Kasumi-1 (cell line): ENCODE measurements at regions not wholly inside any gene's neighbourhood (a gene's known extent, or its start where the extent isn't known, plus 50 kb on each side); places are given as distances from the start of the nearest gene placed in this dataset.
A peak's percentile ranks its signal among the peaks of the same experiment; 100 is the strongest.
"Not testable (repeated sequence)": the region's sequence is repeated elsewhere in the genome, so short reads cannot be mapped to it uniquely, and the experiment has no call there.

Experiments used
- DNase-seq, 2 experiments: peaks; one replicate each; lab custom pipeline; 2025; lab: John Stamatoyannopoulos, UW

- no peak for DNase-seq
Measured at GRCh38 chr17:68097161-68097805, 61.7 kb downstream of the KPNA2 start.

GRCh38 chr17:68099341-68099753 lies 63.8 kb downstream of the KPNA2 start:
- not testable (repeated sequence) for DNase-seq

DNA sequence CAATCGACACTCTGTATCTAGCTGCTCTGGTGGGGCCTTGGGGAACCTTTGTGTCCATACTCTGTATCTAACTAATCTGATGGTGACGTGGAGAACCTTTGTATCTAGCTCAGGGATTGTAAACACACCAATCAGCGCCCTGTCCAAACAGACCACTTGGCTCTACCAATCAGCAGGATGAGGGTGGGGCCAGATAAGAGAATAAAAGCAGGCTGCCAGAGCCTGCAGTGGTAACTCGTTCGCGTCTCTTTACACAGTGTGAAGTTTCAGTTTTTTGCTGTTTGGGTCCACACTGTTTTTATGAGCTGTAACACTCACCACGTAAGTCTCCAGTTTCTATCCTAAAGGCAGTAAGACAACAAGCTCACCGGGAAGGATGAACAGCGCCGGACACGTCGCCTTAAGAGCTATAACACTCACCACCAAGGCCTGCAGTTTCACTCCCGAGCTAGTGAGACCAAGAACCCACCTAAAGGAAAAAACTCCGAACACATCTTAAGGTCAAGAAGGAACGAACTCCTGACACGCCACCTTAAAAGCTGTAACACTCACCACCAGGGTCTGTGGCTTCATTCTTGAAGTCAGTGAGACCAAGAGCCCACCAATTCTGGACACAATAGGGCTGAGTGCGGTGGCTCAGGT lies 64.6 kb downstream of the KPNA2 start:
- no peak for DNase-seq

- DNase-seq = peak in 1 of 2 experiments; percentile 25
Measured at GRCh38 chr17:68101075-68101986, 65.8 kb downstream of the KPNA2 start.

DNA sequence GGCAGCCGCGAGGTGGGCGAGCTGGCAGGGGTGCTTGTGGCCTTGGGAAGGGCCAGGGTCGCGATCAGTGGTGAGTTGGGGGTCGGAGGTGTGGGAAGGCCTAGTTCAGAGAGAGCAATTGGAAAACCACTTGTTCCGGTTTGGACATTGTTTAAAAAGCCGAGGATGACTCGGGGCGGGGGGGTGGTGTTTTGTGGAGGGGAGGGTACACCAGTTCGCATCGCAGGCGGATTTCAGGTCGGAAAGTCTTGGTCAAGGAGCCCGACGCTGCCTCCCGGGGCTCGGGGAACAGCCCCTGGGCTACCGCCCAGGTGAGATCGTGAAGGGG lies 66.4 kb downstream of the KPNA2 start:
- no peak for DNase-seq

- no peak for DNase-seq
Measured at GRCh38 chr17:68102318-68102758, 66.8 kb downstream of the KPNA2 start.

GRCh38 chr17:68103148-68103547 lies 67.6 kb downstream of the KPNA2 start:
- DNase-seq = no peak

GRCh38 chr17:68106085-68106484 lies 70.5 kb downstream of the KPNA2 start:
- no peak for DNase-seq

GRCh38 chr17:68107373-68107772 lies 71.8 kb downstream of the KPNA2 start:
- no peak for DNase-seq

- no peak for DNase-seq
Measured at GRCh38 chr17:68108313-68109000, 72.9 kb downstream of the KPNA2 start.

- DNase-seq = not testable (repeated sequence)
Measured at GRCh38 chr17:68109404-68109803, 73.9 kb downstream of the KPNA2 start.

DNA sequence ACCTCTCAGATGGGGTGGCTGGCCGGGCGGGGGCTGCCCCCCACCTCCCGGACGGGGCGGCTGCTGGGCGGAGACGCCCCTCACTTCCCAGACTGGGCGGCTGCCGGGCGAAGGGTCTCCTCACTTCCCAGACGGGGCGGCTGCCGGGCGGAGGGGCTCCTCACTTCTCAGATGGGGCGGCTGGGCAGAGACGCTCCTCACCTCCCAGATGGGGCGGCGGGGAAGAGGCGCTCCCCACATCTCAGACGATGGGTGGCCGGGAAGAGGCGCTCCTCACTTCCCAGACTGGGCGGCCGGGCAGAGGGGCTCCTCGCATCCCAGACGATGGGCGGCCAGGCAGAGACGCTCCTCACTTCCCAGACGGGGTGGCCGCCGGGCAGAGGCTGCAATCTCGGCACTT lies 80.7 kb downstream of the KPNA2 start:
- not testable (repeated sequence) for DNase-seq

DNA sequence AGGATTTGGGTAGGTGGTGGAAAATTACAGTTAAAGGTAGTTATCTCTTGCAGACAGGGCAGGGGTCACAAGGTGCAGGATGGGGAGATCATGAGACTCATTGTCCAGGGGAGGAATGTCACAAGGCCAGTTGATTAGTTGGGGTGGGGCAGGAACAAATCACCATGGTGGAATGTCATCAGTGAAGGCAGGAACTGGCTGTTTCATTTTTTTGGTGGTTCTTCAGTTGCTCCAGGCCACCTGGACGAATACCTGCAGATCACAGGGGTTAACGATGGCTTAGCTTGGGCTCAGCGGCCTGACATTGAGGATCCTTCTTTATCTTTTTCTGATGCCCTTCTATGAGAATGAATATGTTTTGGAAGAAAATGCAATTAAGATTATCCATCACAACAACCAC lies 87.1 kb downstream of the KPNA2 start:
- no peak for DNase-seq

DNA sequence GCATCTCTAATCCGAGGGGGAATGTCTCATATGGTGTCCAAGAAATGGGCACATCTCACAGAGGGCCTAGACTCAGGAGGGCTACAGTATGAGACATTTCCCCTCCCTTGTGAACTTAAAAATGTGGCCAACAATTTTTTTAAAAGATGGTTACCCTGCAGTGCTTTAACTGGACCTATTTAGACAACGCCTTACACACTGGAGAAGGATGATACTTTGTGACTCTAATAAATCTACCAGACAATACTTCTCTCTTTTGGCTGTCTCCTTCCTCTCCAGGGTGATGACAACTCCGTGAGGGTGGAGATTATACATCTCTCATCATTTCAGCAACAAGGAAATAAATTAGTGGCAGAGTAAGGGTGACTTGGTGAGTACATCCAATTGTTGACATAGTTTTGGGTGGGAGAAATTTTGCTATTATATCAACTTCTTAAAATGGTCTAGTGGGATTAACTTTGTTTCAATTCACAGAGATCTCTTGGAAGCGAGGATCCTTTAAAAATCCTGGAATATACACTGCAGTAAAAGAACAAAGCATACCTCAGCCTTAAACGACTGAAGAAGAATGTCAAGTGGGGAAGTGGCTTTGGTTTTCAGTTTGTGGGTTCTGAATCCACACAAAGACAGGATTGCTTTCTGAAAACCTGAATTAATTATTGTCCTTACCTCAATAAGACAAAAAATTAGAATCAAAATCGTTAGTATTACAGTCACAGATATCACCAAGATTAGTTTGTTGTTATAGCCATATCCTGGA lies 89.8 kb downstream of the KPNA2 start:
- DNase-seq = no peak

DNA sequence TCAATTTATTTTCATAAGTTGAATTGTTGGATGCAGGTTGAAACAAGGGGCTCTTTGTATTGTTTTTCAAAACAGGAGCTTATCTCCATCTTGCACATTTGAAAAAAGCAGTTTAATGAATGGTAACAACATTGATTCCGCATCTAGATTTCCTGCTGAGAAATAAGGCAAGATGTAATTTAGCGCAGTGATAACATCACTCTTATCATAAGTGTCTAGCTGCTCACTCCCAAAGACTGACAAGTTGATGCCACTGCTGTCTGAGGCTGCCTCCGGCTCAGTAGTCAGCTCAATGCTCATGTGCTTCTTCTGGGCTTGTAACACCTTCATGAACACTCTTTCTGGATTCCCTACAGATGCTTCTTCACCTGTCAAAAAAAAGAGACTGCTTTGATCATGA lies 92.4 kb downstream of the KPNA2 start:
- no peak for DNase-seq

DNA sequence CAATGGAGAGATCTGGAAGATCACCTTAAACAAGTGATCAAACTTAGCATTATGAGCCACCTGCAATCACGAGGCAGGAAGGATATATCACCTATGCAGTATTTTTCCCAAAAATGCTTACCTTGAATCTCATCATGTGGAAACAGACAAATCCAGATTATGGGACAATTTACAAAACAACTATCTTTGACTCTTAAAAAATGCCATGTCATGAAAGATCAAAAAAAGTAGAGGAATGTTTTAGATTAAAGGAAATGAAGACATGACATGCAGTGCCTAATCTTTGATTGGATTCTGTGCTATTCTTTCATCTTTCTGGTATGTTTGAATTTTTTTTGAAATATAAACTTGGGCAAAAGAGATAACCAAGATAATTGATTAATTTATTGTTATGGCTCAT lies 95.9 kb downstream of the KPNA2 start:
- DNase-seq = no peak

DNA sequence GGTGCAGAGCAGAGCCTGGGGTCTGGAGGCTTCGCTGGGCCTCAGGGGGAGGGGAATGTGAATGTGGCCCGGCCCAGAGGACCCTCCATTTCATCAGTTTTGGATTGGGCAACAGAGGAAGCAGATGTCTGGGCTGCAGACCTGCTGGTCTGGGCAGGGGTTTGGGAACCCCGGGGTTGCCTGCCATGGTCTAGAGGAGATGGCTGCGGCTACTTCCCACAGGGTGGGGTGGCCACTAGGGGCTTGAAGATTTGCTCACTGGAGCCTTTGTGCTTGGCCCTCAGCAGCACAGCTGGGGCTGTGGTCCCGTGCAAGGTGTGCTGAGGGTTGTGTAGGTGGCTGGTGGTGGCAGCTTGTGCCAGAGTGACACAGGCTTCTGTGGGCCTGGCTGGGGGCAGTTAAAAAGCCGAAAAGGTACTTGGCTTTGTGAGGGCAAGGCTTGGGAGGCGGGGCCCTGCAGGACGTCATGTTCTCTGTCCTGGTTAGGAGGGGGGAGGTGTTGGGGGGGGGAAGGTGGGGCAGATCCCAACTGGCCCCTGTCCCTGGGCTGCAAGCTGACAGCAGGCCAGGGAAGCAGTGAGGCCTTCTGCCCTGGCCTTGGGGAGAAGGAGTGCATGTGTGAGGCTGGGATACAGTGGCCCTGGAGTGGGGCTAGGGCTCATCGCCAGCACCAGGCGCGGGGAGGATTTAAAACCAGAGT lies 98.0 kb downstream of the KPNA2 start:
- peak in 1 of 2 experiments; percentile 11 for DNase-seq

DNA sequence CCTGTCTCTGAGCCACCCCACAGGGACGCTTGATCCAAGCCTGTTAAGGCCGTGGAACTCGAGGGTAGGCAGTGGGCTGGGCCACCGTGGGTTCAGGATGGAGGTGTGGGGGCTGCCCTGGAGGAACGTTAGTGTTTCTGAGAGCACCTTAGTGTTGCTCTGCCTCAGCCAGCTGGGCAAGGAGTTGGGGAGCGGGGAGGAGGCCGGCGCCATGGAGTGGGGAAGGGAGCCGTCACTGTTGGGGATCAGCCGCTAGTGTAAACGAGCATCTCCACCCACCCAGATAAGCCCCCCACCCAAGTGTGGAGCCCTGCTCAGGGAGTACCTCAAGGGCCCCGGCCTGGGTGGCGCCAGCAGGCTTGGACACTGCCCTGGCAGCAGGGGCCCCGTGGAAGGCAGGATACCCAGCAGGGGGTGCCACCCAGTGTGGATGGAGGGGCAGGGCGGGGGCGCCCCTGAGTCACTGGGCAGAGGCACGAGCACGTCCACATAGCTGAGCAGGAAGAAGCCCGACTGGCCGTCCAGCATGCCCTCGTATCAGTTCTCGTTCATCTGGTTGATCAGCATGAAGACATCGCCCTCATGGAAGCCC lies 98.6 kb downstream of the KPNA2 start:
- DNase-seq = no peak

DNA sequence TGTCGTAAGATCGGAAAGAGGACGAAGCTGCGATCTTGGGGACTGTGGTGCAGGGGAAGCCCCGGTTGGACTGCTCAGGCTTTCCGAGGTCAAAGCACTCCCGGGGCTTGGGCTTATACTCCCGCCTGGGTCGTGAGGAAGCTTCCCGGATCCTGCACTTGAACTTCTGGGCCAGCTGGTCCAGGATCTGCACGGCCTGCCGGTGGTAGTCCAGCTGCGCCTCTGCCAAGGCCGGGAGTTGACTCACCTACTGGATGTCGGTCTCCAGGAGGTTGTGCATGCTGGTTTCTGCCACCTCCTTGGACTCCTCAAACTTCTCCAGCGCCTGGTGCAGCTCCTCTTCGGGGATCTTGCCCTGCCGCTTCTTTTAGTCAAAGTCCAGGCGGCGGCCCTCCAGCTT lies 99.2 kb downstream of the KPNA2 start:
- DNase-seq = no peak

DNA sequence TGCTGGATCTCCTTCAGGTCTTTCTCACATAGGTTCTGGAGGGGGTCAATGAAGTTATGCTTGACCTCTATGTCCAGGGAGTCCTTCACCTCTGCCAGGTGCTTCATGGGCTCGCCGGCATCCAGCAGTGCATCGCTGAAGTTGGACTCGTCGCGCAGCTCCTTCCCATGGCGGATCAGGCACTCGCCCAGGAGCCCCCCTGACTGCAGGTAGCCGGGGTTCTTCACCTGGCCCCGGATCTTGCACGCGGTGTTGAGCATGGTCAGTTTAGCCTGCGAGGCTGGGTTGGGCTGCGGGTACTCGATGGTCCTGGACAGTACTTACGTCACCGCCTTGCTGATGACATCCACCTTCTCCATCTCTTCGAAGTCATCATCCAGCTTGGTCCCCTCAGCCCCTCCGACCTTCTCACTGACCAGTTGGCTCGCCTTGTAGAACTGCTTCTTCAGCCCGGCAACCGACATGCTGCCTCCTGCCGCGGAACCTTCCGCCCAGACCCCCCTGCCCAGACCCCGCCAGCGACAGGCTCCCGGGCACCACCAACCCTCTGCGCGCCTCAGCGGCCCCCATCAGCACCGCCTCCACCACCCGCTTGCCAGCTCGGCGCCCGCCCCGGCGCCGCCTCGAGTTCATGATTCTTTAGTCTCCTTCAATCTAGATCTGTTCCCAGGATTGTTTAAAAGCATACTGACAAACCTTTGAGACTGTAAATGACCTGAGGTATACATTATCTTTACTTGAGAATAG lies 99.8 kb downstream of the KPNA2 start:
- DNase-seq = no peak
